Middle frontal gyrus (tissue), 1 donor: ENCODE measurements at regions not wholly inside any gene's neighbourhood (a gene's known extent, or its start where the extent isn't known, plus 50 kb on each side); places are given as distances from the start of the nearest gene placed in this dataset.

ENCODE experiments used
- DNase-seq: peaks from one replicate; pipeline ENCODE4 v3.0.0-alpha.2; 2015; ENCODE audit warnings: low spot score; ENCODE audit errors: extremely low spot score

GRCh38 chr2:225999692-226000091, 600.2 kb downstream of the NYAP2 start:
- DNase-seq: no peak

GRCh38 chr2:225998653-225999052, 599.1 kb downstream of the NYAP2 start:
- no peak for DNase-seq

DNA sequence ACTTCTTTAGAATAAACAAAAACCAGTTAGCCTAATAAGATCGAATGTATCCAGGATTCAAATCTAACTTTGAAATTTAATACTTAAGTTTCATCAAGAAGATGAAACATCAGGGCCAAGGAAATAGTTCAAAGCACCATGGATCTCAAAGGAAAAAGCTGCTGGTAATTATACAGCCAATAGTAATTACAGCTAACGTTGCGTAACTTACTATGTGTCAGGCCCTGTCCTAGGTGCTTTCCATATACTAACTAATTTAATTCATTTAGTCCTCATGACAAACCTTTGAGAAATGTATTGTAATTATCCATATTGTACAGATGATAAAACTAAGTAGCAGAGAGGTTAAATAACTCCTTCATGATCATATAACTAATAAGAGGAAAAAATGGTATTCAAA, 598.6 kb downstream of the NYAP2 start:
- DNase-seq: no peak

DNA sequence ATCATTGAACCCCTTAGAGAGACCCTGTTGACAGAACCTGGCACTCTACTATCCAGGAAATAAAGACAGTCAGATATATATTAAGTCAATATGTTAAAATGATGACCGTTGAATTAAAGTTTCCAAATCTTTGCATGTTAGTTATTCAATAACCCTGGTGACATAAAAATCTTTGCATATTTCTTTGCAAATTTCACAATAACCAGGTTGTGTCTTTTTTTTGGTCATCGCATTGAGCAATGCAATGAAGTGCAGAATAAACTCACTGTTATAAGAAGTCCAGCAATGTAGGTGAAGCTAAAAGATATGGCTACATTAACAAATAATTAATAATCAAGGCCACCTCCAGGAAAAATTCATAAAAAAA, 596.9 kb downstream of the NYAP2 start:
- DNase-seq: no peak

DNA sequence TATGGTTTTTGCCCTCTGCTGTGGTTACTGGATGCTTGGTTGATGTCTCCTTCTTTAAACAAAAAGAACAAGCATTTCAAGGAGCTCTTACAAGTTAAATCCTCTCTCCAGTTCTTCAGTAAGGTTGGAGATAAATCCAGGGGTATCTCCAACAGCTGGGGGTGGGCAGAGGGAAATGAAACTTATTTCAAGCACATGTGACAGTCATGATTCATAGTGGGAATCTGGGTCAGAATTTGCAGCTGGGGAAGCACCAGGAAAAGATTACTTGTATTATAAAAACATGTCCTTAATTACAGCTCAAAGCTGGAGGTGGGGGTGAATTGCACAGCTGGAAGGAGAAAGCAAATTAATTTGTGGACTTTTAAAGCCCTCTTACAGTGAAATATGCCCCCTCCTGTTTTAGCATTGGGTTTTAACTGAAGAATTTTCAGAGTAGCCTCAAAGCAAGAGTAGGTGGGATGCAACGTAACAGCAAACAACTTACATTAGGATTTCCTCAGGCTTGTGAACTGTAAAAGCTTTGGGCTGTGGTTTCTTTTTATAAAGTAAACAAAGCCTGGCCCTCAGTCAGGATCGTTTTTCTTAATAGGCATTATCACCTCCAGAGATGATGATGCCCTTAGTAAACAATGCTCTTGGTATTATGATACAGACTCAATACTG, 596.4 kb downstream of the NYAP2 start:
- DNase-seq: no peak

- DNase-seq: no peak
These were observed 595.4 kb downstream of the NYAP2 start for GRCh38 chr2:225994748-225995405.

DNA sequence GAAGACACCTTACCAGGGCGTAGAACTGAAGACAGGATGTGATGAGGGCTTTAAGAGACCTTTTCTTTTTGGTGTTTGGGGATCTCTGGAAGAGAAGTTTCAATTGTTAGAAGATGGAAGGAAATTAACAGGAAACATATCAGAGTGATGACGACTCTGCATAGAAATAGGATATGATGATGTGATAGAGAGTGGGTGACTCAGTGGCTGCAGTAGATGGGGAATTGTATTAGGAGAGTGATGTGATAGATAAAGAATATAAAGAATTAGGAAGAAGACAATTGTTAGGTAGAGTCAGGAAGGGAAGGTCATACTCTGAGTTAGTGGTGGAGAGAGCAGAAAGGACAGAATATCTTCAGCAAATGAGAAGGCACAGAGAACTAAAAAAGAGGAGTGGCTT, 593.9 kb downstream of the NYAP2 start:
- DNase-seq: no peak

DNA sequence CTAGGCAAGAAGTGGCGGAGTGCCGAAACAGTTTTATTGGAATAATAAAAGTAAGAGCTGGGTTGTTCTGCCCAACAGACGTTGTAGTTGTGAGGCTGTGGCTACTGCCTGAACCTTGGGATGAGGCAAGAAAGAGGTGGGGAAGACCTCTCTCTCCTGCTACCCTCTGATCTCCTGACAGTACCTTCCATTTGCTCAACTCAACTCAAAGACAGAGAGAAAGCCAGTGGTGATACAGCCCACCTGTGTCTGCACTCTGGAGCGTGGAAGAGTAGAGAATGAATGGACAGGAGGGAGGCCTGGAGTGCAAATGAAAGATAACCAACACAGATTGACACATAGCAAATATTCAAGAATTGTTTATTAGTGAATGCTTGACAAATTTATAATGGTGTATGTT, 590.3 kb downstream of the NYAP2 start:
- DNase-seq: no peak

- no peak for DNase-seq
These were observed 580.9 kb downstream of the NYAP2 start for GRCh38 chr2:225980372-225980771.

GRCh38 chr2:225971433-225971832, 571.9 kb downstream of the NYAP2 start:
- no peak for DNase-seq

GRCh38 chr2:225948903-225949302, 549.4 kb downstream of the NYAP2 start:
- no peak for DNase-seq

DNA sequence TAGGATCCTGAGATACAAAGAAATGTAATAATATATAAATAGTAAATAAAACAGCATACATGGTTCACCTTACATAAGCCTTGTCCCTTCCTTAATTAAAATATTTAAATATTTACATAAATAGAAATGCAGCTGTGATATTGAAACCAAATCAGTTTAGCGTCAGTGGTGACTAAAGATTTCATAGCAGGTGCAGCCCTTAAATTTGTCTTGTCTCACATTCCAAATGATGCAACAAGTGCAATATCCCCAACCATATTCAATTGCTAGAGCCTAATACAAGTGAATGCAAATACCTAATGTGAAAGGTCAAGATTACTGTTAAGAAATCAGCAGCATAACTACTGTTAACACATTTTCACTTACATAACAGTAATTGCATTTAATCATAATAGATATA, 539.5 kb downstream of the NYAP2 start:
- no peak for DNase-seq

- no peak for DNase-seq
These were observed 538.2 kb downstream of the NYAP2 start for GRCh38 chr2:225937625-225938187.

GRCh38 chr2:225932811-225933413, 533.4 kb downstream of the NYAP2 start:
- no peak for DNase-seq

DNA sequence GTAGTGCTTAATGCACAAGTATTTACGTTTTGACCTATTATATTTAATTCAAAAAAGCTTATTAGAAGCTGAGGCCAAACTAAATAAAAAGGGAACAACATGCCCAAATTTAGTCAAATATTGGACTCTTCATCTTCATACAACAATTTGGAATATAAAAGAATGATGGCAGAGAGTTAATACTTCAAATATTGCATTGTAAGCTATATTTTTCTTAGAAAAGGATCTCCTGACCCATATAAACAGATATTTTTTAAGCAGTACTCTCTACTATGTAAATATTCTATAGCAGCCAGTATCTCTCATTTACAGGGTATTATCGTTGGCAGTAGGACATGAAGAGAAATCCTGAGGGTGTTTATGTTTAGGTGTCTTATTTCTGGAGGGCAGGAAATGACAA, 531.2 kb downstream of the NYAP2 start:
- DNase-seq: no peak

DNA sequence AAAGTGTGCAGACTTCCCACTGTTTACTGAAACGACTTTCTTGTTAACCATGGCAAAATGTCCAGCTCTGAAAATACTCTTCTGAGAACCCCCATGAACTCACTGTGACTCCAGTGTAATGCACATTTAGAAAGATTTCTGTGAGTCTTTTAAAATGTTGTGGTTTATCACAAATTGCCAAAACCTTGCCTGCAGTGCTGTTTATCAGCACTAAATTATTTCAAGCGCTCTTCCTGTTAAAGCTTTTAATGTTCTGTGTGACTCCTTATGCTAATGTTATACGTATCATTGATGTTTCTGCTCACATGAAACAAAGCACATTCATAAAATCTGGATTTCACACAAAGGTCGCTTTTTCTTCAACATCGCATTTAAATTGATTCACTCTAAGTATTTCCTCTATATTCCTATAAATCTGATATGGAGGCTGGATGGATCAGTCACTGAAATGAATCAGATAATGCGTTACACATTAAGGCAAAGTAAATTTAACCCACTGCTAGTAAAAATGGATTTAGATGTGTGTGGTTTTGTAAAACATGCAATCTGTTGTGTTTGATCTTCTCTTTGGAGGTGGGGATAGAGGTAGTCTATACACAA, 521.2 kb downstream of the NYAP2 start:
- DNase-seq: no peak

DNA sequence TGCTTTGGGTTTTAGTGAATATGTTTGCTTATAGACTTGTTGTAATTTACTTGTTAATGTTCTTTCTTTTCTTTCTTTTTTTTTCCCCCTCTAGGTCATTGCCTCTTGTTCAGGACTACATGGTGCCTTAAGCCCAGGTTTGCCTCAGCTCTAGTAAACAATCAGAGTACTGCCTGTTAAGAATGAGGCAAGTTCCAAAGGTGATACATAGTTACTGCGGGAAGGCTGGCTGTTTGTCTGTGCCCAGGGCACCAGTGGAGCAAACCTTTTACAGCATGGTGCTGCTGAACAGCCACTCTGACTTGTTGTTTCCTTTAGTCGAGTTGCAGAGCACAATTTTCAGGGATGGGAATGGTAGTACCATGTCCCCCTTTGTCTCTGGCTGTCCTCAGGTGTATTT, 517.2 kb downstream of the NYAP2 start:
- DNase-seq: no peak

DNA sequence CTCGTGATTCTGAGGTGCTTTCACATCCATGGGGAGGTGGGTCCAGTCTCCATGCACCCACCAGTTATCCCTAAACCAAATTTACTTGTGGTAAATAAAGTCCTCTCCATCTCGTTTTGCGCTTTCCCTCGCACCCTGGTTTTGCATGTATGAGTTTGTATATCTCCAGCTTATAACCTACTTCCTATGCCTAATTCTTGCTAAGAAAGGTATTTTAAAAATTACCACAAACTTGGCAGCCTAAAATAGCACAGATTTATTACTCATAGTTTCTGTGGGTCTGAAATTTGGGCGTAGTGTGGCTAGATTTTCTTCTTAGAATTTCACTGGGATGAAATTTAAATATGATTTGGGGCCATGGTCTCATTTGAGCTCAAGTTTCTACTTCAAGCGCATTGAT, 511.5 kb downstream of the NYAP2 start:
- DNase-seq: no peak

- no peak for DNase-seq
These were observed 495.6 kb downstream of the NYAP2 start for GRCh38 chr2:225895126-225895525.

DNA sequence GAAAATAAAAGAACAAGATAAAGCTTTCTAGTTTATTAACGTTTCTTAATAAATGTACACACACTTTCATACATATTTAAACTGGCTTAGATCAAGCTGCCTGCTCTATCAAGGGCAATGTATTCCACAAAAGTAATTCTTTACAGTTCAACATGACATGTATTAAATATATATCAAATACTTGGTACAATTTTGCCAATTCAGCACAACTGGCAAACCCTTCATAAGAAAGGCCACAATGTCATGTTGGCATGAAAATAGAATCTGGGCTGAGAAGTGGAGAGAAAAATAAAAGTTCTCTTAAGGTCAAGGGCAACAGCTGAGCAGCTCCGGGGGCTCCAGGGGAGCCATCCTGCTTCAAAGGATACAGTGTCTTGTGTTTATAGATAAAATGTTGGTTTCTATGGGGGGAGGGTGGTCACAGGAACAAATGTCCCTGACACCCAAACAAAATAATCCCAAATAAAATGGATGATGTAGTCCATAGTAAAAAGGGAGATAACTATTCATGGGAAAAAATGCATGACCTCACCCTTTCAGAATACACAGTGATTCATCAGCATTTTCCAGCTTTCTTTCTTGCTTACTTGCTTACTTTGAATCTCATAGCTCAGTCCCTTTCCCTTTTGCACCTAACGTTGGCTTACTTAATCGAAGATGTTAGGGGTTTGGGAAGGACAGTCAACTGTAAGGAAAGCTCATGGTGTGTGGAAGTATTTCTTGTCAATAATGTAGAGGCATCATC, 494.9 kb downstream of the NYAP2 start:
- DNase-seq: no peak

GRCh38 chr2:225893151-225893550, 493.6 kb downstream of the NYAP2 start:
- no peak for DNase-seq

- no peak for DNase-seq
These were observed 492.3 kb downstream of the NYAP2 start for GRCh38 chr2:225891771-225892170.
